Medulla oblongata (tissue), 1 donor: ENCODE measurements at regions not wholly inside any gene's neighbourhood (a gene's known extent, or its start where the extent isn't known, plus 50 kb on each side); places are given as distances from the start of the nearest gene placed in this dataset.
"Not testable (repeated sequence)": the region's sequence is repeated elsewhere in the genome, so short reads cannot be mapped to it uniquely, and the experiment has no call there.

Source experiments
- DNase-seq: peaks from one replicate; pipeline ENCODE4 v3.0.0-alpha.2; 2015; ENCODE audit errors: extremely low spot score

GRCh38 chrX:25640276-25640675, 497.9 kb upstream of the MAGEB18 start:
- no peak for DNase-seq

GRCh38 chrX:25646156-25646555, 492.0 kb upstream of the MAGEB18 start:
- DNase-seq, result no peak

- no peak for DNase-seq
Measured at GRCh38 chrX:25648790-25649189, 489.4 kb upstream of the MAGEB18 start.

- no peak for DNase-seq
Measured at GRCh38 chrX:25650216-25650820, 487.8 kb upstream of the MAGEB18 start.

- DNase-seq, result no peak
Measured at GRCh38 chrX:25659317-25659716, 478.8 kb upstream of the MAGEB18 start.

GRCh38 chrX:25663701-25664100, 474.4 kb upstream of the MAGEB18 start:
- no peak for DNase-seq

- no peak for DNase-seq
Measured at GRCh38 chrX:25665431-25665830, 472.7 kb upstream of the MAGEB18 start.

- DNase-seq, result no peak
Measured at GRCh38 chrX:25667681-25668080, 470.5 kb upstream of the MAGEB18 start.

GRCh38 chrX:25674776-25675175, 463.4 kb upstream of the MAGEB18 start:
- DNase-seq, result peak; percentile 10

- DNase-seq, result no peak
Measured at GRCh38 chrX:25701876-25702275, 436.3 kb upstream of the MAGEB18 start.

- no peak for DNase-seq
Measured at GRCh38 chrX:25717122-25717521, 421.0 kb upstream of the MAGEB18 start.

GRCh38 chrX:25721564-25721963, 416.6 kb upstream of the MAGEB18 start:
- DNase-seq, result no peak

- no peak for DNase-seq
Measured at GRCh38 chrX:25726539-25726938, 411.6 kb upstream of the MAGEB18 start.

- DNase-seq, result no peak
Measured at GRCh38 chrX:25733148-25733547, 405.0 kb upstream of the MAGEB18 start.

- no peak for DNase-seq
Measured at GRCh38 chrX:25737540-25737939, 400.6 kb upstream of the MAGEB18 start.

GRCh38 chrX:25742334-25742733, 395.8 kb upstream of the MAGEB18 start:
- no peak for DNase-seq

GRCh38 chrX:25754399-25754798, 383.7 kb upstream of the MAGEB18 start:
- no peak for DNase-seq

GRCh38 chrX:25755194-25755593, 382.9 kb upstream of the MAGEB18 start:
- DNase-seq, result no peak

GRCh38 chrX:25762656-25763055, 375.5 kb upstream of the MAGEB18 start:
- no peak for DNase-seq

GRCh38 chrX:25771853-25772252, 366.3 kb upstream of the MAGEB18 start:
- DNase-seq, result not testable (repeated sequence)

GRCh38 chrX:25797796-25798195, 340.3 kb upstream of the MAGEB18 start:
- not testable (repeated sequence) for DNase-seq

- DNase-seq, result no peak
Measured at GRCh38 chrX:25805744-25806143, 332.4 kb upstream of the MAGEB18 start.

- DNase-seq, result no peak
Measured at GRCh38 chrX:25807022-25807421, 331.1 kb upstream of the MAGEB18 start.

GRCh38 chrX:25810202-25810601, 327.9 kb upstream of the MAGEB18 start:
- DNase-seq, result no peak
